GM23248 (cell line): ENCODE measurements at regions not wholly inside any gene's neighbourhood (a gene's known extent, or its start where the extent isn't known, plus 50 kb on each side); places are given as distances from the start of the nearest gene placed in this dataset.

ENCODE experiments used
- DNase-seq: peaks from one replicate; pipeline ENCODE4 v3.0.0-alpha.2; 2015
- H2AFZ ChIP-seq: fragments of 200-600 bp; sonication (generic); 2 replicates; pipeline ENCODE4 v1.6.1; 2016; ENCODE audit warnings: antibody characterized with exemption
- H3F3A ChIP-seq: fragments of 200-600 bp; sonication (generic); 2 replicates; pipeline ENCODE4 v1.6.1; 2016; ENCODE audit warnings: mild to moderate bottlenecking, antibody characterized with exemption, mixed run types; ENCODE audit not compliant: insufficient read depth
- H3K27ac ChIP-seq: fragments of 200-600 bp; sonication (generic); 2 replicates; pipeline ENCODE4 v1.5.1; 2016; ENCODE audit warnings: mild to moderate bottlenecking
- H3K27me3 ChIP-seq: fragments of 200-600 bp; sonication (generic); replicated peaks from 2 replicates; pipeline ENCODE4 v1.6.1; 2016; ENCODE audit warnings: mild to moderate bottlenecking; ENCODE audit not compliant: insufficient read depth
- H3K36me3 ChIP-seq: fragments of 200-600 bp; sonication (generic); 2 replicates; pipeline ENCODE4 v1.6.1; 2016; ENCODE audit warnings: low read depth, mild to moderate bottlenecking
- H3K4me1 ChIP-seq: fragments of 200-600 bp; sonication (generic); 2 replicates; pipeline ENCODE4 v1.6.1; 2016; ENCODE audit warnings: mild to moderate bottlenecking; ENCODE audit not compliant: insufficient read depth
- H3K4me2 ChIP-seq: fragments of 200-600 bp; sonication (generic); one replicate; pipeline ENCODE4 v1.6.1; 2016; ENCODE audit warnings: mild to moderate bottlenecking; ENCODE audit not compliant: unreplicated experiment
- H3K4me3 ChIP-seq: fragments of 200-600 bp; sonication (generic); 2 replicates; pipeline ENCODE4 v1.5.1; 2016; ENCODE audit warnings: mild to moderate bottlenecking
- H3K79me2 ChIP-seq: fragments of 200-600 bp; sonication (generic); 2 replicates; pipeline ENCODE4 v1.6.1; 2016; ENCODE audit warnings: mild to moderate bottlenecking; ENCODE audit not compliant: insufficient read depth
- H3K9ac ChIP-seq: fragments of 200-600 bp; sonication (generic); 2 replicates; pipeline ENCODE4 v1.6.1; 2016; ENCODE audit warnings: mild to moderate bottlenecking
- H3K9me2 ChIP-seq: fragments of 200-600 bp; sonication (generic); 2 replicates; pipeline ENCODE4 v1.6.1; 2016; ENCODE audit warnings: mixed run types, mild to moderate bottlenecking, moderate library complexity; ENCODE audit not compliant: insufficient read depth
- H3K9me3 ChIP-seq: fragments of 200-600 bp; sonication (generic); one replicate; pipeline ENCODE4 v1.6.1; 2017; ENCODE audit warnings: low read depth
- H4K20me1 ChIP-seq: fragments of 200-600 bp; sonication (generic); 2 replicates; pipeline ENCODE4 v1.6.0; 2016; ENCODE audit not compliant: insufficient read depth
- EZH2 ChIP-seq: fragments of 200-600 bp; sonication (generic); IDR thresholded peaks from 2 replicates; pipeline ENCODE4 v1.6.1; 2018; ENCODE audit warnings: antibody characterized with exemption, mild to moderate bottlenecking; ENCODE audit not compliant: insufficient read depth, poor library complexity, severe bottlenecking
- EZH2phosphoT487 ChIP-seq: fragments of 200-600 bp; sonication (generic); IDR thresholded peaks from 2 replicates; pipeline ENCODE4 v1.6.1; 2018; ENCODE audit warnings: antibody characterized with exemption, moderate library complexity, mild to moderate bottlenecking, low read depth; ENCODE audit not compliant: insufficient read depth
- WGBS, 2 experiments: methylation state at CpG; one replicate each; pipeline ENCODE4 v1.1.6; 2015 to 2017; ENCODE audit warnings: low lambda C conversion rate in 2 of 2, low coverage in 1 of 2; ENCODE audit errors: missing lambda C conversion rate in 2 of 2; 5-methylcytosine and 5-hydroxymethylcytosine counted together
- in situ Hi-C: fragments of 300-500 bp; cut with MboI; formaldehyde crosslinking; loops from 2 replicates; pipeline ENCODE4 v1.15.0; 2020

DNA sequence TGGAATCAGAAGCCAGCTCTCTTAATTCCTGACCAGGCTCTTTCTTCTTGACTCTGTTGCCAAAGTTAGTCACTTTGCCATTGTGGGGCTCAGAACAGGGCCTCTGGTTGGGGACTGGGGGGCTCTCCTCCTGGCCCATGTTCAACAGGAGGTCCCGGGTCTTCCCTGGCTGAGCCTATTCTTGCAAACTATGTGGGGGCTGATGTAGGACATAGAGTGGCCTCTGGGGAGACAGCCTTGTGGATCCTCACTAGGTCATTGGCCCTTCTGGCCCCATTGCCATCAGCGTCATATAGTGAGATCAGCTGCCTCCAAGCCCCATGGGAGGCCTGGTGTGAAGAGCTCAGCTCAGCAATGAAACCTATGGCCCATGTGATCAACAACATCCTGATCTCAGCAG is 77.6 kb upstream of the LEP start:
- H3K4me1 ChIP-seq, result peaks cover 21% of the 10 kb centered on the region
- WGBS, 2 experiments, result 52 to 55% methylated on average over 2 of the region's 2 CpGs
- peak overlapping the region; percentile 92 for H3K27ac ChIP-seq

DNA sequence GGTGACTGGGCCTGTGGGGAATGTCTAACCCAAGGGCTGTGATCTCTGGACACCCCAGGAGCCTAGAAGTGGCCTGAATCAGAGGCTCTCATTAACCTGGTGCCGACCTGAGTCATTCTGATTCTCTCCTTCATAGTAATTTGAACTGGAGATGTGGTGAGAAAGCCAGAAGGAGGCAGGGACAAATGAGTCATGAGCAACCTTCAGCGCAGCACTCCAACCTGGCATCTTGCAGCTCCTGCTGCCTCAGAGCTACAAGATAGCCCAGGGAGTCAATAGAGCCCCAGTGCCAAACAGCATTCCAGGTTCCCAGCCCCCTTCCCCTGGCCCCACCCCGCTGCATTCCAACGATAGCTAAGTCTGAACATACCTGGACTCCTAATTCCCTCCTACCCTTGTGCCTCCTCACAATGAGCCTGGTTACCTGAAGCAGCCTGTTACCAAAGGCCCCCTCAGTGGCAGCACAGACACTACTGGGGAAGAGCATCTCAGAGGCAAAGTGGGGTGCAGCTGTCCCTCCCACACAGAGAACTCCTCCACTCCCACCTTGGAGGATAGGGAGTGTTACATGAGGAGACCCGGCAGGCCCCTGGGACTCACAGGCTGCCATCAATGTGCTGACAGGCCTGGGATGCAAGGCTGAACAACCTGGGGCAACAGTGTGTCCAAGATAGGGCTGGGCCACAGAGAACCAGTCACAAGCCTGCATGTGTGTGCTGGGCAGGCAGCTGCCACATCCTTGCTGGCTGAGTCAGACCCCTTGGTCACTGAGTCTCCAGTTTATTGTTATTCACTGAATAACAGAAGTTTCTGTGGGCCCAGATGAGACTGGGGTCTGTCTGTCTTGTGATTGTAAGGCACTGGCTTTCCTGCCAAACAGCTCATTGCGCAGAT is 76.8 kb upstream of the LEP start:
- 23 to 33% methylated on average over 5 to 6 of the region's 6 CpGs for WGBS, 2 experiments
- no peaks in the 10 kb centered on the region for H4K20me1 ChIP-seq
- no peak overlapping the region for H3K4me3 ChIP-seq
- no peaks in the 10 kb centered on the region for H3K9me3 ChIP-seq
- H3K79me2 ChIP-seq, result no peaks in the 10 kb centered on the region
- H3K9me2 ChIP-seq, result no peaks in the 10 kb centered on the region
- peaks cover 7% of the 10 kb centered on the region for H3K27me3 ChIP-seq
- peak; percentile 96 for DNase-seq
- in situ Hi-C loops, result no loop called here
- no peak overlapping the region for H2AFZ ChIP-seq
- H3K9ac ChIP-seq, result peak overlapping the region; percentile 70
- H3K27ac ChIP-seq, result peak overlapping the region; percentile 92
- peaks cover 21% of the 10 kb centered on the region for H3K4me1 ChIP-seq
- H3K36me3 ChIP-seq, result no peaks in the 10 kb centered on the region
- H3F3A ChIP-seq, result peaks cover 12% of the 10 kb centered on the region
- TF ChIP-seq EZH2phosphoT487 (no peak), EZH2 (no peak)
- H3K4me2 ChIP-seq, result peak overlapping the region; percentile 33

More for the DNA sequence above, 77.6 kb upstream of the LEP start:
- Histone ChIP-seq H3K79me2 (no peaks in the 10 kb centered on the region), H3K9me2 (no peaks in the 10 kb centered on the region), H3F3A (peaks cover 12% of the 10 kb centered on the region), H3K36me3 (no peaks in the 10 kb centered on the region), H4K20me1 (no peaks in the 10 kb centered on the region), H2AFZ (no peak overlapping the region), H3K9ac (no peak overlapping the region), H3K9me3 (no peaks in the 10 kb centered on the region), H3K27me3 (peaks cover 3% of the 10 kb centered on the region; the same call in 1 of the 2 replicates), H3K4me3 (no peak overlapping the region), H3K4me2 (no peak overlapping the region)
- TF ChIP-seq EZH2phosphoT487, result no peak
- no peak for TF ChIP-seq EZH2
- DNase-seq, result peak; percentile 10
- in situ Hi-C loops, result no loop called here

DNA sequence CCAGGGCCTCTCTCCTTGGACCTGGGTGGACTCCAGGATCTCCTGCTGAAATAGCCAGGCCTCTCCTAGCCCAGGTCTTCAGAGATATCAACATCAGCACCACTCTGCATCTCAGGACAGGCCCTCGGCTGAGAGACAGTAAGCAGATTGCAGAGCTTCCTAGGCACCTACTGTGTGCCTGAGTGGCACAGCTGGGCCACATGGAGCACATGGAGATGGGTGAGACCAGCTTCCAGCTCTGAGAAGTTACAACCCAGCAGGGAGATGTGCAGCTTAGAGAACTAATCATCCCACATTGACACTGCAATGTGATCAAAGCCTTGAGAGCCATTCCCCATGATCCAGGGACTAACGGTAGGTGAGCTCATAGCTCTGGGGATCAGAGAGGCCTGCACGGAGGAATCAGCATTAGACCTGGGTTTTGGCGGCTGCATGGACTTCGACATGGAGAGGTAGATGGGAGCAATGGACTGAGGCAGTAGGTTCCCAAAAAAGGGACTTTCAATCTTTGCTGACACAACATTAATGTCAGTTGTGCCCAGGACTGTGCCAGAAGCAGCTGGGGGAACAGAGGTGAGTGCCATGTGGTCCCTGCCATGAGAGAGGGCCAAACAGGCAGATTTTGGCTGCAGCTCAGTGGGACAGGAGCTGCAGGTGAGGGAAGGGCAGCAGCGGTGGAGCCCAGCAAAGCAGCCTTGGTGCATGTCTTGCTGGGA is 76.0 kb upstream of the LEP start:
- Histone ChIP-seq H3K4me2 (no peak overlapping the region), H3K27ac (peak overlapping the region; percentile 92), H2AFZ (no peak overlapping the region), H3K9me2 (no peaks in the 10 kb centered on the region), H3K27me3 (peaks cover 12% of the 10 kb centered on the region), H3K4me3 (no peak overlapping the region), H3K36me3 (no peaks in the 10 kb centered on the region), H4K20me1 (no peaks in the 10 kb centered on the region), H3F3A (peaks cover 12% of the 10 kb centered on the region), H3K79me2 (no peaks in the 10 kb centered on the region), H3K9ac (peak overlapping the region; percentile 20; the same call in 1 of the 2 replicates), H3K9me3 (no peaks in the 10 kb centered on the region), H3K4me1 (peaks cover 21% of the 10 kb centered on the region)
- TF ChIP-seq EZH2 (no peak), EZH2phosphoT487 (no peak)
- 80 to 81% methylated on average over 6 of the region's 6 CpGs for WGBS, 2 experiments
- in situ Hi-C loops, result no loop called here
- no peak for DNase-seq

- Histone ChIP-seq H3K9me2 (no peaks in the 10 kb centered on the region), H3K4me2 (no peak overlapping the region), H3K4me3 (no peak overlapping the region), H3K4me1 (peaks cover 21% of the 10 kb centered on the region), H4K20me1 (no peaks in the 10 kb centered on the region), H3K36me3 (no peaks in the 10 kb centered on the region), H3F3A (peaks cover 12% of the 10 kb centered on the region), H3K9ac (no peak overlapping the region), H3K79me2 (no peaks in the 10 kb centered on the region), H3K27me3 (peaks cover 16% of the 10 kb centered on the region), H3K27ac (no peak overlapping the region), H3K9me3 (no peaks in the 10 kb centered on the region), H2AFZ (no peak overlapping the region)
- WGBS, 2 experiments, result 23 to 26% methylated on average over 14 of the region's 14 CpGs
- TF ChIP-seq EZH2phosphoT487 (no peak), EZH2 (no peak)
- no peak for DNase-seq
- in situ Hi-C loops, result no loop called here
Measured at GRCh38 chr7:128165927-128166420, 75.1 kb upstream of the LEP start.
